Activated CD8-positive, alpha-beta memory T cell treated with anti-CD3 and anti-CD28 coated beads for 4 hours (primary cell): ENCODE measurements at regions not wholly inside any gene's neighbourhood (a gene's known extent, or its start where the extent isn't known, plus 50 kb on each side); places are given as distances from the start of the nearest gene placed in this dataset.
A peak's percentile ranks its signal among the peaks of the same experiment; 100 is the strongest.
"Not testable (repeated sequence)": the region's sequence is repeated elsewhere in the genome, so short reads cannot be mapped to it uniquely, and the experiment has no call there.

Experiments used
- DNase-seq, 2 donors: peaks; one replicate each; pipeline ENCODE4 v3.0.0-alpha.2; 2020; ENCODE audit warnings: low read depth in 2 of 2

DNA sequence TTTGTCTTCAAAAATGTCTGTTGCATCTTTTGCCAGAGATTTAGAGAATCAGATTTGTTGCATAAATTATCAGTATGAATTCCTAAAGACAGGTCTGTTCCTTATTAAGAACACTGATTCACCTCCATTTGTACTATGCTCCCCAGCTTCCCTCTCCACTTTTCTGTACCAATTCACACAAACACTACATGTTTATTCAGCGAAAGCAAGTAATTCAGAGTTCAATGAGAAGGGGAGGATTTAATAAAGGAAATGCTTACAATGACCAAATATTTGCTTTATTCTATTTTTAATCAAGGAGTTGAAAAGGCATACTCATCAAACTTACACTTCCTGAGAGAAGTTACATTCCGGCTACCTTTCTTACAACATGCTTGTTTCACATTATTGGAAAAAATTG is 135.5 kb downstream of the NBPF8 start:
- DNase-seq: not testable (repeated sequence)

DNA sequence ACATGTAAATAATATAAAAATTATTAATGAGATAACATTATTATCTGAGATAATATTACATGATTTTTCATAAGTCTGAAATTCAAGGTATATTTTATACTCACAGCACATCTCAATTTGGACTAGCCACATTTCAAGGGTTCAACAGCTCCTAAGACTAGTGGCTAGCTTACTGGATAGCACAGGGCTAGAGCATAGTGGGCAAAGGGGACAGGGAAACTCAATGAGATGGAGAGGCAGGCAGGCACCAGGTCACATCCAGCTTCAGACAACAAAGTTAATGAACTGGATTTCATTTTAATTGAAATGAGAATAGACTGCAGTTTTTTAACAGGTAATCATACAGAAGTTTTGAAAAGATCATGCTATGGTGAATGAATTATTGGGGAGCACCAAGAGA is 137.4 kb downstream of the NBPF8 start:
- DNase-seq: not testable (repeated sequence)

DNA sequence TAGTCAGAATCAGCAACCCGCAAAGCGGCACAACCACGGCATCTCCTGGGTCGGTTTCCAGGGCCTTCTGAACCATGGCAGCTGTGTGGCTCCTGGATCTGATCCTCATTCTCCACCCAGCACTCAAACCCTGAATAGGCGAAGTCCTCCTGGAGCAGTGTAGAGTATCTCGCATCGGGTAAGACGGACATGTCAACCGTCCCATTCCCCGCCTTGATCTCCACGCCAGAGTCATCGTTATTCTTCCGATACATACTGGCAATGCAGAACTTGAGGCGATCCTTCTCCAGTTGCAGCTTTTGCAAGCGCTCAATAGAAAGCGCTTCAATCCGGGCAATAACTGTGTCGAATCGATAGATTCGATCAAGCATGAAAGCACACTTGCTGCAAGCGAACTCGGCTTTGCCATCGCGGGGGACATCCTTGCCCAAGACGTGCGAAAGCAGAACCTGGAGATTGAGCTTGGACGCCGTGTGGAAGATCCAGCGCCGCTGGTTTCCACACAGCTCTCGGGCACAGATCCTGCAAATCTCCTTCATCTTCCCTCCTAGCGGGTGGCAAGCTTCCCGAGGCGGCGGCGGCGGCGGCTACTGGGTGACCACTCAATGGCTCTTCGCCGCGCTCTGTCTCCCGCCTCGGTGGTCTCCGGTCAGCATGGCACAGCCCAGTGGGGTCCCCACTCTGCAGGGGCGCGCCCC is 142.9 kb downstream of the NBPF8 start:
- not testable (repeated sequence) for DNase-seq

DNA sequence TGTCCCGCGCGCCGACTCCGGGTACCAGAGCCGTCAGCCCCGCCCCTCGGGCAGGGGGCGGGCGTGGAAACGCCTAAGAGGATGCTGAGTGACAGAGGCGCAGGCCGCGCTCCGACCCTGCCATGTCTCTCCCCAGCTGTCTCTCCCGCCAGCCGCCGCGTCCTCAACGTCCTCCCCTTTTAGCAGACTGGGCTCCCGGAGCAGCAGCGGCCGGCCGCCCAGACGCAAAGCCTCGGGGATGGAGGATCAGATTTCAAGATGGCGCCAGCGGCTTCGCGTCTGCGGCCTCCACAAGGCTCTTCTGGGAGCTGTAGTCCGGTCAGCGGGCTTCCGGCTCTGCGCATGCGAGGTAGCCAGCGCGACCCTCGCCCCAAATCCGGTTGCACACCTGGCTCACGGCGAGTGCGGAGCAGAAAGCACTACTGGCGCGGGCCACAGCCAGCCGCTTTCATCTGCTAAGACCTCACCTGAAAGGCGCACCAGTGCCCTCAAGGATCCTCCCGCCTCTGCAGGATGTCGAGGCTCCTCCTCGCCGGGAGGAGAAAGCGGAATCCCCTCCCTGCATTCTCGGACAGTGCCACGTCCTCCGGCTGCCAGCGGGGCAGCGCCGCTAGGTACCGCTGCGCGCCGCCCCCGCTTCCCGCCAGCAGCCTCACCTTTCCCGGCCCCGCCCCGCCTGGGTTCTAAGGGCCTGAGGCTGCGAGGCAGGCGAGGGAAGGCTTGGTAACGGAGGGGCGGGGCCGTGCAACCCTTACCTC is 143.6 kb downstream of the NBPF8 start:
- peak in 1 of 2 donors; percentile 22 for DNase-seq

DNA sequence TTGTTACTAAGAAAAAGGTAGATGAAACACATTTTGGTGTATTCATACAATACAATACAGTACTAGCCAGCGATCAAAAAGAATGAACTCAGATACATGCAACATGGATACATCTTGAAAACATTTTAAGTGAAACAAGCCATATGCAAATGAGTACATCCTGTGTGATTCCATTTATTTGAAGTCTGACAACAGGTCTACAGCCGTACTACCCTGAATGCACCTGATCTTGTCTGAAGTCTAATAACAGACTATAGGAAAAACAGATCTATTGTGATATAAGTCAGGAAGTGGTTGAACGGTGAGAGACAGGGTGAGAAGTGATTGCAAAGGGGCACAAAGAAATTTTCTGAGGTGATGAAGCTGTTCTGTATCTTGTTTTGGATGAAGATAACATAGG is 146.9 kb downstream of the NBPF8 start:
- DNase-seq: not testable (repeated sequence)

DNA sequence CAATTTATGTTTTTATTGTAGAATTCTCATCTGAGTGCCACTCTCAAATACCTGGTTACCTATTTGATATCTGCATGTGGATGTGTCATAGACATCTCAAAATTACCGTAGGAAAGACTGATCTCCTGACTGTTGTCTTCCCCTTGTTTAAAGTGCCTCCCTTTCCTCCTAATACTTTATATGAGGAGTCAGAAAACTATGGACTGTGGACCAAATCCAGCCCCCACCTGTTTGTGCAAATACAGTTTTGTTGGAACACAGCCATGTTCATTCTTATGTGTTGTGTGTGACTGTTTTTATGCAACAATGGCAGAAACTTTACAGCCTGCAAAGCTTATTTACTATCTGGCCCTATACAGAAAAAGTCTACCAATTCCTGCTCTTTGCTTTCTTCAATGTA is 150.6 kb downstream of the NBPF8 start:
- not testable (repeated sequence) for DNase-seq

DNA sequence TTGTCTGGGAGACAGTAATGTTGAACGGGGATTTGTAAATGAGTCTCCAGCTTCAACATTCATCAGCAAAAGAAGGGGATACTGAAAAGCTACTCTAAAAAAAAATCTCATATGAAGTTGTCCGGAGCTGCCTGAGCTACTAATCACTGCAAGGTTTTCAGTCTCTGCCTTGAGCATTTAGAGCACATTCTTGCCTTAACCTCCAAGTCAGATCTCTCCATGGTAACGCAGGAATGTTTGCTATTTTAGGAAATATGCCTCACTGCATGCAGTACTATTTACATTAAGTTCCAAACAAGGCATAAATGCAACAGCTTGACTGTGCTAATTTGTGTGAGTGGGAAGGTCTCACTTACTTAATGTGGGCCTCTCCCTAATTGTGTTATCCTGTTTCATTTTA is 152.8 kb downstream of the NBPF8 start:
- not testable (repeated sequence) for DNase-seq

DNA sequence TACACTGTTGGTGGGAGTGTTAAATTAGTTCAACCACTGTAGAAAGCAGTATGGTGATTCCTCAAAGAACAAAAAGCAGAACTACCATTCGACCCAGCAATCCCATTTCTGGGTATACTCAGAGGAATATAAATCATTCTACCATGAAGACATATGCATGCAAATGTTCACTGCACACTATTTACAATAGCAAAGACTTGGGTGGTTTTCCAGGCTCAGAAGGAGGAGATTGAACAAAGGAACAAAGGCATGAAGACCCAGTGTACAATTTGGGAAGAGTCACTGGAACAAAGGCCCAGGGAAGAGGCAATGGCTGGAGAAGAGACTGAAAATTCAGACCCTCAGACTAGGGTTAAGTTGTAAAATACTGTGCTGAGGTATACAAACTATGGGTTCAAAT is 148.5 kb upstream of the NBPF26 start:
- not testable (repeated sequence) for DNase-seq

DNA sequence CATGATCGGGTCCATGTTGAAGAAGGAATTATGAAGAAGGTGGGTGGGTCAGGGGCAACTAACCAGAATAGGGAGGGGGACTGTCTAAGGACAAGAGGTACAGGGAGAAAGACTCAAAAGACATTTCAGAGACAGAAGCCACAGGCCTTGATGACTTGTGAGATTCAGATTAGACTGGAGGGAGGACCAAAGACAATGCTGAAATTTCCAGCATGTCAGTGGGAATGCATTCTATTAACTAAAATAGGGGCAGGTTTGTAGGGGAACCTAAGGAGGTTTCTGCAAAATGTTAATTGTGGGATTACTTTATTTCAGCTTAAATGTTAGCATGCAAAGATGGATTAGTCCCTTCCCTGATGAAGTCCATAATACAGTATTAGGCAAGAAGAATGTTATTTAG is 141.6 kb upstream of the NBPF26 start:
- DNase-seq: not testable (repeated sequence)

DNA sequence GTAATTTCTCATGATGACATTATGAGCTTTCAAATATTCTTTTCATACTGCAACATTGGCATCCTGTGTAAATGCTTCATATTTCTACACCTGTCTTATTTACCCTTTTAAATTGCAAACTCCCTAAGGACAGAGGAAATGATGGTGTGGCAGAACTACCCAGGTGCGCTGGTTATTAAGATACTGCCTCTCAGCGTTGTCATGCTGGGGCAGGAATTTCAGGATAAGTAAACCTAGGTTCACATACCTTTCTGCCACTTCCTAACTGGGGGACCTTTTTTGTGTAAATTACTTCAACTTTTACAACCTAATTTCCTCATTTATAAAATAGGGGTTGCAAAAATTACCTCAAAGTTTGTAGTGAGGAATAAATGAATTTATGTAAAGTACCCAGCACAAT is 137.7 kb upstream of the NBPF26 start:
- DNase-seq: not testable (repeated sequence)

DNA sequence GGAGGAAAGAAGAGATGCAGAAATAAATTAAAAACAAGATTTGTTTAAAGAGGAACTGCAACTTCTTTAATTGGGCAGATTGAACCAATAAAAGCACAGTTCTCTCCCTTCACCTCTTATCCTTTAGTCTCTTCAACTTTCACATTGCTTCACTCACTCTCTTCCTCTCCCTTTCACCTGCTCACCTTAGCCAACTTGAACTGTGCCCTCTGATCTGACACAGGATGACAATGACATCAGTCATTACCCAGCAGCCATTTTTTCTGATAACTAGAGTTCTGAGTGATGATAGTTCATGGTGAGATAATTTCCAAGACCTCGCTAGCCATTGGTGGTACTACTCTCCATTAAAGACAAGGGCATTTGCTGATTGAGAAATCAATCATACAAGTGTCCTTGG is 134.9 kb upstream of the NBPF26 start:
- DNase-seq: not testable (repeated sequence)

DNA sequence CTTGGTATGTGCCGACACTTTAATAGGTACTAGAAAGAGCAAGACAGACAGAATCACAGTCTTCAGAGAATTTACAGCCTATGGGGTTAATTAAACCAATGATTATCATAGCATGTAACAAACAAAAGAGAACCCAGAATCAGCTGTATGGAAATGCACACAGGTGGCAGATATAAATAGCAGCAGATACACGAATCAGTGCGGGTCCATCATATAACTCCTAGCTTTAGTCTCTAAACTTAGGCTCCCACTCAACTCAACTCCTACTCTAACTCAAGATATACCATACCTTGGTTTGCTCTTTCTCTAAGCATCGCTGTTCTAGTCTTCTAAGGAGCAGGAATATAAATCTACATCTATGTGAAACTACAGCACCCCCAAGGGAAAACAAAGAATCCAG is 132.0 kb upstream of the NBPF26 start:
- not testable (repeated sequence) for DNase-seq

DNA sequence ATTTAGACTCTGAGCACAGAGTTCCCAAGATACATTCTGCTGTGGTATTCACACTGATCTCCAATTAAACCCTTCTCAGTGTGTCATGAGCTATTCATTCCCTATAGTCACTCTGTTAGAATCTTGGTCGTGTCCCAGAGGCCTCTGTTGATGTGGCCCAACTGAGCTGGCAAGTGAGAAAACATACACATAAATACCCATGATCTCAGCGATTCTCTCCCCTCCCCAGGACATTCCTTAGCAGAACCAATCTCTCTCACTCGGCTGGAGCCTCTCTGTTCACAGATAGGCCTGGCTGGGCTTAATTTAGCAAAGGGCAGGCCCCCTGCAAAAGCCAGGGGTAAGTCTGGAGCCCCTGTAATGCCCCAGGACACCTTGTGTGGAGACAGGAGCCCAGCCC is 130.8 kb upstream of the NBPF26 start:
- DNase-seq: not testable (repeated sequence)

DNA sequence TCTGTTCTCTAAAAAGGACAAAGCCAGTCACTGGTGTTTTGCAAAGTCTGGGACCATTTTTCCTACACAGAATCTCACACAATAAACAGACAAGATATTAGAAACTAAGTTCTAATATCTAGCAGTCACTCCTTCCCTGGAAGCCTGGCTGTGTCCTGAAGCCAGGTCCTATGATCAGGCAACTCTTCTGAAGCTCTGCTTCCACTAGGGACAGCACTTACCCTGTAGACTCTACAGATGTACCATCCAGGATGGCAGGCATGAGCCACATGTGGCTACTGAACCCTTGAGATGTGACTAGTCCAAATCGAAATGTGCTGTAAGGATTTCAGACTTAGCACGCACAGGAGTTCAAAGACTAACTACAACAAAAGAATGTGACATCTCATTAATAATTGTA is 130.1 kb upstream of the NBPF26 start:
- DNase-seq: not testable (repeated sequence)

DNA sequence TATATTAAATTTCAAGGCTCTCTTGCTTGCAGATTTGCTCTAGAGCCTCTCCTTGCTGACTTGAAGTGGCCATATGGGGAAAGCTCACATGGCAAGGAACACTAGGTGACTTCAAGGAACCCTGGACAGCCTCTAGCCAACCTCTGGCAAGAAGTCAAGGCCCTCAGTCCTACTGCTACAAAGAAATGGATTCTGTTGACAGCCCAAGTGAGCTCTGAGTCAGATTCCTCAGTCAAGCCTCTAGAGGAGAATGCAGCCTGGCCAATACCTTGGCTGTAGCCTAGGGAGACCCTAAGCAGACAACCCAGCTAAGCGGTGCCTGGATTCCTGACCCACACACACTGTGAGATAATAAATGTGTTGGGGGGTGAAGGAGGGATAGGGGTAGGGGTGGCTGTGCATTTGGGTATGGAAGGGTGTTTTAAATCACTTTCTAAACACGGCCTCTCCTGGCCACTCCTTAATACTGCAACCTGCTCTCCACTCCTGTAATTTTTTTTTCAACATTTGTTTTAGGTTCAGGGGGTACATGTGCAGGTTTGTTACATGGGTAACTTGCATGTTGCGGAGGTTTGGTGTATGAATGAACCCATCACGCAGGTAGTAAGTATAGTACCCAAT is 125.3 kb upstream of the NBPF26 start:
- DNase-seq: not testable (repeated sequence)

DNA sequence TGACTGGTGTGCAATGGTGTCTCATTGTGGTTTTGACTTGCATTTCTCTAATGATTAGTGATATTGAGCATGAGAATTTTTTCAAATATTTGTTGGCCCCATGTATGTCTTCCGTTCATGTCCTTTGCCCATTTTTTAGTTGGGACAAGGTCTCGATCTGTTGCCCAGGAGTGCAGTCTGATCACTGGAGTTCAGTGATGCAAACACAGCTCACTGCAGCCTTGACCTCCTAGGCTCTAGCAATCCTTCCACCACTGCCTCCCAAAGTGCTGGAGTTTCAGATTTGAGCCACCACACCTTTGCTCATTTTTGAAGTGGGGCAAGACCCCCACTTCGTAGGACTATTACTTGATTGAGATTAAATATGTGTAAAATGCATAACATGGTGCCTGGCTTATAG is 124.2 kb upstream of the NBPF26 start:
- DNase-seq: not testable (repeated sequence)

DNA sequence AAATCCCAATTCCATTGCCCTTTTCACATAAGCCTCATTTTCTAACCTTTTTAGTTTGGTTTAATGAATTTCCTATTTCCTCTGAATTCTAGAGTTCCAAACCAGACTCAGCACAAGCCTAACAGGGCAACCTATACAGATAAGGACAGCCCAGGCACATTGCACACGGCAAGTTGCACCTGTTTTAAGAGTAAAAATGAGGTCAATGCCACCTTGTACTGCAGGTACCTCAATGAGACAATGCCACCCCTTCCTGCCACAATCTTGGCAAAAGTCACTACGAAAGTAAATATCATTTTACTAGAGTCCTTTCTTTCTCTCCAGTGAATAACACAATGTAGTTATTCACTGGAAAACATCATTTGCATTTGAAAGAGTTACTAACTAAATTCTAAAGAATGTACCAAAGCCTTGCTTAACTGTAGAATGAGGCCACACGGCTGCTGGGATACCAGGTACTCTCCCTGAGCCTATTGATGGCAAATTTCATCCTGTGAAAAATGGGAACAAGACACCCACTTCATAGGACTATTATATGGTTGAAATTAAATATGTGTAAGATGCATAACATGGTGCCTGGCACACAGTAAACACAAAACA is 123.2 kb upstream of the NBPF26 start:
- DNase-seq: not testable (repeated sequence)

DNA sequence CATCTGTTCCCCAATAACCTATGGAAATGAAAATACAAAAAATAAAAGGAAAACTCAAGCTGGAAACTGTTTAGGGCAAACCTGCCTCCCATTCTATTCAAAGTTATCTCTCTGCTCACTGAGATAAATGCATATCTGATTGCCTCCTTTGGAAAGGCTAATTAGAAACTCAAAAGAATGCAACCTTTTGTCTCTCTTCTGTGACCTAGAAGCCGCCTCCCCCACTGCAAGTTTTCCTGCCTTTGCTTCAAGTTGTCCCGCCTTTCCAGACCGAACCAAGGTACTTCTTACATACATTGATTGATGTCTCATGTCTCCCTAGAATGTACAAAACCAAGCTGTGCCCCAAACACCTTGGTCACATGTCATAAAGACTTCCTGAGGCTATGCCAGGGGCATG is 115.9 kb upstream of the NBPF26 start:
- DNase-seq: not testable (repeated sequence)

DNA sequence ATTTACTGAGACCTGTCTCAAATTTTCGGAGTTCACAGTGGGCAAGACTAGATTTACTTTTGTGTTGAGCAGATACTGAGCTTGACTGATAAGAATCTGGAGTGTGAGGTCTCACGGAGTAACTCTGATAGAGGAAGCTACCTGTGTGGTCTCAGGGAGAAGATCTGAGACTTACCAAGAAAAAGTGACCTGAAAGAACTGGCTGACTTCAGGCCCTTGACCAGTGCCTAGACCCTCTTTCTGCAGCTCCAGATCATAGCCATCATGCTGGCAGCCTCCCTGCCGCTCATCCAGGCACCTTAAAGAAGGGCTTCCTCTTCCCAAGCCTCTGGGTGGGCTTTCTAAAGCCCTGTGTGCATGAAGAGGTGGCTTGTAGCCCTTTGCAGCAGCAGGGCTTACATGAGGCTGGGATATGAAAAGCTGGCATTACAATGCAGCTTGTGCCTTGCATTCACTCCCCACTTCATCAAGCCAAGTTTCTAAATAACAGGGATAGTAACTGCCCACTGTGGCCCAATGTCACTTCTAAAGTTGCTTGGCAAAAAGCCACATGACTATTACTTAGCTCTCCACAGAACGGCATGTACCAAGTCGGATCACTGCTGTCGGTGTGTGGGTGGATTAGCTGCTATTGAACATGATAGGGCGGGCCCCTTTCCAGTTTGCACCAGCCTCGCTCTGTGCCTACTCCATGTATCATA is 115.3 kb upstream of the NBPF26 start:
- DNase-seq: not testable (repeated sequence)

DNA sequence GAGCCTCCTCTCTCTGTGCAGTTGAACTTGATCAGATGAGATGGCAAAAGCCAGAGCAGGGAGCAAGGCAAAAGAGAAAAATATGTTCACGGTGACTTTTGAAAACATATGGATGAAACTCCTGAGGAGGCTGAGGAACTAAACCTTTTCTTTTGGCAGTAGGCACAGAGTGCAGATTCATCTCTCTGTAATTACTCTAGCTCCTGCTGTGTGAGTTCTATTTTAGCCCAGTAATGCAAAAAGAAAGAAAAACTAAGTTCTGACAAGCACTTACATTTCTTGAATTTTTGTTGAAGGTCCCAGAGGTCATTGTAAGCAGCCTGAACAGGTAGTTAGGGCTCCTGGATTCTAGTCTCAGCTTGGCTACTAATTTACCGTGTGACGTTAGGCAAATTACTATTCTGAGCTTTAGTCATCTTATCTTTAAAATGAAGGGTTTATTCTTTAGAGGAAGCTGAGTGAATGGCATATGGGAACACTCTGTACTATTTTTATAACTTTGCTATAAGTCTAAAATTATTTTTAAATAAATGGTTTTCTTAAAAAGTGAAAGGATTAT is 114.7 kb upstream of the NBPF26 start:
- DNase-seq: not testable (repeated sequence)

DNA sequence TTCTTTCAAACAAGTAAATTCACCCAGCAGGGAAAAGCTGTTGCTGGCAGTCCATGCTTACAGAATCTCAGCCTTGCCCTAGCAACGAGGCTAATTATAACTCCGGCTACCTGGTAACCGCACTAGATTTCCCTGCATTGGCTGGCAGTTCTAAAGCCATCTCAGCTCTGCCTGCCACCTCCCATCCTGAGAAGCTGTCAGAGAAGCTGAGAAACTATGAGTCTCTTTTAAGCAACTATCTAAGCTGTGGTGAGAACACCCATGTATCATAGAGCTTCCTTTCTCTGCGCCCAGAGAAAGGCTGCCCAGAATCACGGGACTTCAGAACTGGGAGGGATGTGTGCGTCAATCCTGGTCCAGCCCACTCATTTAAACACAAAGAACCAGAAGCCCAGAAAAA is 113.9 kb upstream of the NBPF26 start:
- DNase-seq: not testable (repeated sequence)
